ENCODE measurements at regions not wholly inside any gene's neighbourhood (a gene's known extent, or its start where the extent isn't known, plus 50 kb on each side); places are given as distances from the start of the nearest gene placed in this dataset.
"Not testable (repeated sequence)": the region's sequence is repeated elsewhere in the genome, so short reads cannot be mapped to it uniquely, and the experiment has no call there.

DNA sequence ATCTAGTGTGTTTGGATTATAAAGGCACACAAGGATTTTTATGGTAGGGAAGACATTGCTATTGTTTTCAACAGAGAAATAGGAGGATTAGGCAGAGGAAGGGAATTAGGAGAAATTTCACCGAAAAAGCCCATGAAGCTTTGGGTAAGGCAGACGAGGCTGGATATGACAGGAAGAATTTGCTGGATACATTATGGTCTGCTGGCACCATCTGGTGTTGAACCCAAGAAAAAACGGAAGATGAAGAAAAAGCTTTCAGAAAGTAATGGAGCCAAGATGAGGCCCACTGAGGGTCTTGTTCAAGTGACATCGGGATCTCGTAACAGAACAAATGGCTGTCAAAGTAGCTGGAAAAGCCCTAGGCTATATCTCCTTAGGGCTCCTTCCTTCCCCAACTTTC is 56.5 kb downstream of the OR2J2 start:
- H3K4me1 Mint-ChIP-seq: no peaks in the 10 kb centered on the region
- CTCF ChIA-PET: no interaction called here
- peaks cover 42 to 51% of the 10 kb centered on the region in 2 donors for H3K27me3 Mint-ChIP-seq
- no peak for DNase-seq
- no peaks in the 10 kb centered on the region for H3K9me3 Mint-ChIP-seq
- Histone ChIP-seq H3K4me1 (ENCODE audit: control insufficient read depth in 1 of 2, extremely low read depth in 1 of 2, insufficient read depth in 2 of 2, low read length in 2 of 2) (no peaks in the 10 kb centered on the region), H3K4me3 (ENCODE audit: control insufficient read depth in 1 of 2, extremely low read depth in 1 of 2, low read length in 1 of 2) (no peak overlapping the region), H3K27me3 (replicated peaks in 1 of 2; ENCODE audit: control insufficient read depth in 2 of 2, extremely low read depth in 1 of 2, insufficient read depth in 2 of 2, low read length in 1 of 2) (no peaks in the 10 kb centered on the region), H3K9me3 (no peaks in the 10 kb centered on the region), H3K27ac (ENCODE audit: low read length) (no peak overlapping the region), H3K36me3 (ENCODE audit: control insufficient read depth in 2 of 2, extremely low read depth in 1 of 2, insufficient read depth in 1 of 2, low read length in 1 of 2) (no peaks in the 10 kb centered on the region)
- H3K4me3 Mint-ChIP-seq: no peak overlapping the region
- no peaks in the 10 kb centered on the region for H3K36me3 Mint-ChIP-seq
- WGBS (ENCODE audit: insufficient coverage): 84% methylated on average over 5 of the region's 5 CpGs
- ATAC-seq (replicated peaks in 1 of 4): no peak
- POLR2A ChIA-PET: no interaction called here
- no peak overlapping the region for H3K27ac Mint-ChIP-seq

DNA sequence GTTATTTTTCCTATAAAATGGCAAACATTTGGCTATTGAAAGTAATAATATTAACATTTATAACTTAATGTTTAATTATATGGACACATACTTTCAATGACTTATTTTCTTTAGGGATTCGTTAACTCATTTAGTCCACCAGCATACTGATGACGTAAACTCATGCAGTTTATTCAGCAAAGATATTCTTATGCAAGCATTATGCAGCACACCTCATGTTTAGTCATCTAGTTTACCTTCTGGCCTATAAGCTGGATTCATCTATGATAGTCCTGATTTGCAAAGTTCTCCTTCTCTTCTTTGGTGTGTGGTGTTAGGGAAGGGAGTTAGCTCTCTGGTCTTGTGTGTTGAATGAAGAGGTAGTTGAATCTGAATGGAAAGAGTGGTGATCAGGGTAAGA is 60.0 kb downstream of the OR2J2 start:
- H3K4me3 ChIP-seq (ENCODE audit: control insufficient read depth in 1 of 2, extremely low read depth in 1 of 2, low read length in 1 of 2): no peak overlapping the region
- no peaks in the 10 kb centered on the region for H3K4me1 Mint-ChIP-seq
- WGBS (ENCODE audit: insufficient coverage): 100% methylated on average over 1 of the region's 2 CpGs
- no peak overlapping the region for H3K27ac ChIP-seq (ENCODE audit: low read length)
- H3K4me1 ChIP-seq (ENCODE audit: control insufficient read depth in 1 of 2, extremely low read depth in 1 of 2, insufficient read depth in 2 of 2, low read length in 2 of 2): no peaks in the 10 kb centered on the region
- H3K9me3 ChIP-seq: no peaks in the 10 kb centered on the region
- ChIA-PET CTCF (interaction anchor here in 1 of 2 donors (0.6 kb wide), 1 partner anchor 877 kb away, joined by 4 read pairs; no protein-coding TSS in a partner anchor), POLR2A (no interaction called here)
- no peaks in the 10 kb centered on the region for H3K27me3 ChIP-seq (replicated peaks in 1 of 2; ENCODE audit: control insufficient read depth in 2 of 2, extremely low read depth in 1 of 2, insufficient read depth in 2 of 2, low read length in 1 of 2)
- no peak for DNase-seq
- H3K27me3 Mint-ChIP-seq: peaks cover 31 to 46% of the 10 kb centered on the region in 2 donors
- H3K9me3 Mint-ChIP-seq: no peaks in the 10 kb centered on the region
- no peak for ATAC-seq (replicated peaks in 1 of 4)
- H3K36me3 ChIP-seq (ENCODE audit: control insufficient read depth in 2 of 2, extremely low read depth in 1 of 2, insufficient read depth in 1 of 2, low read length in 1 of 2): no peaks in the 10 kb centered on the region
- H3K4me3 Mint-ChIP-seq: no peak overlapping the region
- no peak overlapping the region for H3K27ac Mint-ChIP-seq
- H3K36me3 Mint-ChIP-seq: no peaks in the 10 kb centered on the region

DNA sequence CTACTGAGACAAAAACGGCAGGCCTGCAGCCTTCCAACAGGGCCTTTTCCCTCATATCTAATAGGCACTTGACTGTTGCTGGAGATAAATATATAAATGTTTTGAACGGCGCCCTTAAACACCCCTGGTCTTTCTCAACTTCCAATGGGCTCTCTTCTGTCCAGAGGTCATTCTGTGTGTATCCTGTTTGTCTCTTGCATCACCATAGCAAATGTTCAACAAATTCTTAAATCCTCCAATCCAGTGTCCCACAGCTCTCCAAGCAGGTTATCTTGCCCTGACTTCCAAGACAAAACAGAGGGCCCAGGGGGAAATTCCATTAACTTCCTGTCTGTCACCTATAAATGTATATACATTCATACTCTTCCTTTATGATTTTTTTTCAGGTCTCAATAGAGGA is 62.0 kb downstream of the OR2J2 start:
- no peaks in the 10 kb centered on the region for H3K36me3 ChIP-seq (ENCODE audit: control insufficient read depth in 2 of 2, extremely low read depth in 1 of 2, insufficient read depth in 1 of 2, low read length in 1 of 2)
- no peaks in the 10 kb centered on the region for H3K27me3 ChIP-seq (replicated peaks in 1 of 2; ENCODE audit: control insufficient read depth in 2 of 2, extremely low read depth in 1 of 2, insufficient read depth in 2 of 2, low read length in 1 of 2)
- no peaks in the 10 kb centered on the region for H3K9me3 Mint-ChIP-seq
- POLR2A ChIA-PET: no interaction called here
- no peaks in the 10 kb centered on the region for H3K9me3 ChIP-seq
- H3K4me1 Mint-ChIP-seq: peaks cover 0 to 3% (median 0%) of the 10 kb centered on the region in 3 donors
- H3K4me3 ChIP-seq (ENCODE audit: control insufficient read depth in 1 of 2, extremely low read depth in 1 of 2, low read length in 1 of 2): no peak overlapping the region
- H3K36me3 Mint-ChIP-seq: no peaks in the 10 kb centered on the region
- no peak for ATAC-seq (replicated peaks in 1 of 4)
- peaks cover 13 to 27% of the 10 kb centered on the region in 2 donors for H3K27me3 Mint-ChIP-seq
- no peak overlapping the region for H3K27ac Mint-ChIP-seq
- CTCF ChIA-PET: no interaction called here
- no peak for DNase-seq
- no peak overlapping the region for H3K4me3 Mint-ChIP-seq
- no peak overlapping the region for H3K27ac ChIP-seq (ENCODE audit: low read length)
- WGBS (ENCODE audit: insufficient coverage): 87% methylated on average over 2 of the region's 3 CpGs
- H3K4me1 ChIP-seq (ENCODE audit: control insufficient read depth in 1 of 2, extremely low read depth in 1 of 2, insufficient read depth in 2 of 2, low read length in 2 of 2): no peaks in the 10 kb centered on the region

DNA sequence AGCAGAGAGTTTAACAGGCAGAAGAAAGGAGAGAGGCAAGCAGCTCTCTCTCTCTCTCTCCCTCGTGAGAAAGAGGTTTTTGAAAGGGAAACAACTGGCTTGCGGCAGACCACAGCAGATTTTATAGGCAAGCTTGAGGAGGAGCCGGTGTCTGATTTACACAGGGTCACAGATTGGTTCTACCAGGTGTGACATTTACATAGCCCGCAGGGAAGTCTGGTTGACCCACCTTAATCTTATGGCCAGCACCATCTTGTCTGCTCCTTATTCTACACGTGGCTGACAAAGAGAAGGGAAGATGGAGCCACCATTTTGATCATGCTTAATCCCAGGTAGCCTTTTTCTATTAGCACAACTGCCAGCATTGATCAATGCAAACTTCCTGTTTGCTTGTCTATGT is 65.4 kb downstream of the OR2J2 start:
- no peak overlapping the region for H3K27ac ChIP-seq (ENCODE audit: low read length)
- no peaks in the 10 kb centered on the region for H3K4me1 ChIP-seq (ENCODE audit: control insufficient read depth in 1 of 2, extremely low read depth in 1 of 2, insufficient read depth in 2 of 2, low read length in 2 of 2)
- no peak overlapping the region for H3K4me3 Mint-ChIP-seq
- no peaks in the 10 kb centered on the region for H3K27me3 ChIP-seq (replicated peaks in 1 of 2; ENCODE audit: control insufficient read depth in 2 of 2, extremely low read depth in 1 of 2, insufficient read depth in 2 of 2, low read length in 1 of 2)
- DNase-seq (no peak), ATAC-seq (replicated peaks in 1 of 4) (no peak)
- CTCF ChIA-PET: no interaction called here
- POLR2A ChIA-PET: interaction anchor here in 1 of 2 donors (0.6 kb wide), 1 partner anchor 17 kb away, joined by 4 read pairs; no protein-coding TSS in a partner anchor
- peaks cover 0 to 2% (median 0%) of the 10 kb centered on the region in 3 donors for H3K9me3 Mint-ChIP-seq
- H3K4me3 ChIP-seq (ENCODE audit: control insufficient read depth in 1 of 2, extremely low read depth in 1 of 2, low read length in 1 of 2): no peak overlapping the region
- no peaks in the 10 kb centered on the region for H3K36me3 ChIP-seq (ENCODE audit: control insufficient read depth in 2 of 2, extremely low read depth in 1 of 2, insufficient read depth in 1 of 2, low read length in 1 of 2)
- no peak overlapping the region for H3K27ac Mint-ChIP-seq
- no peaks in the 10 kb centered on the region for H3K9me3 ChIP-seq
- peaks cover 15 to 18% of the 10 kb centered on the region in 2 donors for H3K27me3 Mint-ChIP-seq
- H3K36me3 Mint-ChIP-seq: no peaks in the 10 kb centered on the region
- H3K4me1 Mint-ChIP-seq: peaks cover 0 to 3% (median 0%) of the 10 kb centered on the region in 3 donors
- 80% methylated on average over 1 of the region's 5 CpGs for WGBS (ENCODE audit: insufficient coverage)

DNA sequence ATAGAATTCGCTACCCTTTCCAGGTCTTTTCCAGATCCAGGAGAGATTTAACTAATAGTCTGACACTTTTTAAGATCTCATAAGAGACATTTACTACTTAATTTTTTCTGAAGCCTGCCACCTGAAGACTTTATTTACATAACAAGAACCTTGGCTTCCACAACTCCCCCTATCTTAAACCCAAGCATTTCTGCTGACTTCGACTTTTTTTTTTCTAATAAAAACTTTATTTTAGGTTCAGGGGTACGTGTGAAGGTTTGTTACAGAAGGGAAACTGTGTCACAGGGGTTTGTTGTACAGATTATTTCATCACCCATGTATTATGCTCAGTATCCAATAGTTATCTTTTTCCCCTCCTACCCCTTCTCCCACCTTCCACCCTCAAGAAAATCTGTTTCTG is 64.9 kb upstream of the OR14J1 start:
- Mint-ChIP-seq H3K27ac (no peak overlapping the region), H3K4me1 (peaks cover 0 to 3% (median 0%) of the 10 kb centered on the region in 3 donors), H3K9me3 (peaks cover 1 to 4% (median 2%) of the 10 kb centered on the region in 3 donors), H3K27me3 (peaks cover 14 to 19% of the 10 kb centered on the region in 2 donors), H3K36me3 (no peaks in the 10 kb centered on the region), H3K4me3 (no peak overlapping the region)
- DNase-seq (no peak), ATAC-seq (replicated peaks in 1 of 4) (no peak)
- Histone ChIP-seq H3K4me3 (ENCODE audit: control insufficient read depth in 1 of 2, extremely low read depth in 1 of 2, low read length in 1 of 2) (no peak overlapping the region), H3K36me3 (ENCODE audit: control insufficient read depth in 2 of 2, extremely low read depth in 1 of 2, insufficient read depth in 1 of 2, low read length in 1 of 2) (no peaks in the 10 kb centered on the region), H3K27me3 (replicated peaks in 1 of 2; ENCODE audit: control insufficient read depth in 2 of 2, extremely low read depth in 1 of 2, insufficient read depth in 2 of 2, low read length in 1 of 2) (no peaks in the 10 kb centered on the region), H3K9me3 (no peaks in the 10 kb centered on the region), H3K27ac (ENCODE audit: low read length) (no peak overlapping the region), H3K4me1 (ENCODE audit: control insufficient read depth in 1 of 2, extremely low read depth in 1 of 2, insufficient read depth in 2 of 2, low read length in 2 of 2) (no peaks in the 10 kb centered on the region)
- ChIA-PET CTCF (interaction anchor here in 1 of 2 donors (0.9 kb wide), 1 partner anchor 99 kb away, joined by 4 read pairs; no protein-coding TSS in a partner anchor), POLR2A (interaction anchor here in 1 of 2 donors (0.6 kb wide), 1 partner anchor 18 kb away, joined by 4 read pairs; no protein-coding TSS in a partner anchor)
- no CpG with 5 or more reads among the region's 3 CpGs for WGBS (ENCODE audit: insufficient coverage)

DNA sequence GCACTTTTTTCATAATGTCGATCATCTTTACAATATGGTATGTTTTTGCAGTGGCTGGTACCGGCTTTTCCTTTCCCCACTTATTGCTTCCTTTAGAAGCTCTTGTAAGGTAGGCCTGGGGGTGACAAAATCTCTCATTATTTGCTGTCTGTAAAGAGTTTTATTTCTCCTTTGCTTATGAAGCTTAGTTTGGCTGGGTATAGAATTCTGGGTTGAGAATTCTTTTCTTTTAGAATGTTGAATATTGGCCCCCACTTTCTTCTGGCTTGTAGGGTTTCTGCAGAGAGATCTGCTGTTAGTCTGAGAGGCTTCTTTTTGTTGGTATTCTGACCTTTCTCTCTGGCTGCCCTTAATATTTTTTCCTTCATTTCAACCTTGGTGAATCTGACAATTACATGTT is 58.5 kb upstream of the OR14J1 start:
- H3K9me3 Mint-ChIP-seq: peaks cover 23 to 40% (median 24%) of the 10 kb centered on the region in 3 donors
- POLR2A ChIA-PET; H3K4me3 Mint-ChIP-seq; H3K4me1 Mint-ChIP-seq; ATAC-seq (replicated peaks in 1 of 4); H3K4me3 ChIP-seq (ENCODE audit: control insufficient read depth in 1 of 2, extremely low read depth in 1 of 2, low read length in 1 of 2); H3K9me3 ChIP-seq; H3K36me3 ChIP-seq (ENCODE audit: control insufficient read depth in 2 of 2, extremely low read depth in 1 of 2, insufficient read depth in 1 of 2, low read length in 1 of 2); H3K36me3 Mint-ChIP-seq; H3K27ac ChIP-seq (ENCODE audit: low read length); H3K4me1 ChIP-seq (ENCODE audit: control insufficient read depth in 1 of 2, extremely low read depth in 1 of 2, insufficient read depth in 2 of 2, low read length in 2 of 2); DNase-seq; H3K27me3 ChIP-seq (replicated peaks in 1 of 2; ENCODE audit: control insufficient read depth in 2 of 2, extremely low read depth in 1 of 2, insufficient read depth in 2 of 2, low read length in 1 of 2); CTCF ChIA-PET; H3K27ac Mint-ChIP-seq: not testable (repeated sequence)
- H3K27me3 Mint-ChIP-seq: peaks cover 48% of the 10 kb centered on the region in 2 donors
- WGBS (ENCODE audit: insufficient coverage): no CpG with 5 or more reads among the region's 2 CpGs
